GM23248 (cell line): ENCODE measurements at regions not wholly inside any gene's neighbourhood (a gene's known extent, or its start where the extent isn't known, plus 50 kb on each side); places are given as distances from the start of the nearest gene placed in this dataset.

ENCODE experiments used
- EZH2 ChIP-seq: fragments of 200-600 bp; sonication (generic); IDR thresholded peaks from 2 replicates; pipeline ENCODE4 v1.6.1; 2018; ENCODE audit warnings: antibody characterized with exemption, mild to moderate bottlenecking; ENCODE audit not compliant: insufficient read depth, poor library complexity, severe bottlenecking
- EZH2phosphoT487 ChIP-seq: fragments of 200-600 bp; sonication (generic); IDR thresholded peaks from 2 replicates; pipeline ENCODE4 v1.6.1; 2018; ENCODE audit warnings: antibody characterized with exemption, moderate library complexity, mild to moderate bottlenecking, low read depth; ENCODE audit not compliant: insufficient read depth

GRCh38 chrX:94302446-94302845, 628.4 kb downstream of the FAM133A start:
- TF ChIP-seq EZH2 (no peak), EZH2phosphoT487 (no peak)
